DMS114 treated with DMSO at 0.1 percent for 48 hours (cell line): ENCODE measurements at regions not wholly inside any gene's neighbourhood (a gene's known extent, or its start where the extent isn't known, plus 50 kb on each side); places are given as distances from the start of the nearest gene placed in this dataset.
"Not testable (repeated sequence)": the region's sequence is repeated elsewhere in the genome, so short reads cannot be mapped to it uniquely, and the experiment has no call there.

Experiments
- DNase-seq: peaks from one replicate; lab custom pipeline; 2025; ENCODE audit not compliant: unreplicated experiment; lab: John Stamatoyannopoulos, UW

DNA sequence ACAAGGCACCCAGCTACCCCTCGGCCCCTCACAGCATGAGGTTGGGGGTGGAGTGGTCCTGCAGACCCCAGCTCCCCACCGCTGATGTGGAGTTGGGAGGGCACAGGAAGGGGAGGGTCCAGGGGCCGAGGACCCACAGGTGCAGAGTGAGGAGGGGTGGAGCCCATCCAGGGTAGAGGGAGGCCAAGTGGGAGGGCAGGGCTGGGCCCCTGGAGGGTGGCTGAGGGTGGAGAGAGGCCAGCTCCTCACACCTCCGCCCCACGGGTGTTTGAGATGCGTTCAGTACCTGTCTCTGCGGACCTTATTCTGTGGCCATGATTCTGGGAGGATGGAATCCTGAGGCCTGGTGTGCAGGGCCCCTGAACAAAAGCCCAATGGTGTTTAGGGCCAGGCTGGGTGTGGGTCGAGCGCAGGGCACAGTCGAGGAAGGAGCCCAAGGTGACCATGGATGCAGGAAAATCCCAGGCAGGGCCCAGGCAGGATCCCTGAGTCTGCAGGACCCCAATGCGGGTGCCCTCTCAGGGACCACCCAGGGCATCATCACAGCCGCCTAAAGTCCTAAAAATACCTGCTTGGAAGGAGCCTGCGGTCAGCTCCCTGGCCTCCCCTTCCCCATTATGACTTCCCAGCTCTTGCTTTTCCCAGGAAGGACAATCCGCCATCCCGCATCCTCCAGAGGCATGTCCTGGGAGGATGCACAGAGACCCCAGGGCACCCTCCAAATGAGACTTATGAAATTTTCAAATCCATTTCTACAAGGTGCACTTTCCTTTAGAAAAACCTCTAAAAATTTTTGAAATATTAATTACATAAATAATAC lies 377.1 kb upstream of the SFSWAP start:
- no peak for DNase-seq

DNA sequence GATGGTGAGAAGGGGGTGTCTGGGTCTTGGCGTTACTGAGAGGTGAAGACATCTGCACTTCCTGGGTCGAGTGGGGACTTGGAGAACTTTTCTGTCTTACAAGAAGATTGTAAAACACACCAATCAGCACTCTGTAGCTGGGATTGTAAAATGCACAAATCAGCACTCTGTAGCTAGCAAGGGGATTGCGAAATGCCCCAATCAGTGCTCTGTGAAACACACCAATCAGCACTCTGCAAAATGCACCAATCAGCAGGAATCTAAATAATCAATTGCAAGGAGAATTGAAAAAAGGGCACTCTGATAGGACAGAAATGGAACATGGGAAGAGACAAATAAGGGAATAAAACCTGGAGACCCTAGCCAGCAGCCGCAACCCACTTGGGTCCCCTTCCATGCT lies 376.1 kb upstream of the SFSWAP start:
- DNase-seq = no peak

DNA sequence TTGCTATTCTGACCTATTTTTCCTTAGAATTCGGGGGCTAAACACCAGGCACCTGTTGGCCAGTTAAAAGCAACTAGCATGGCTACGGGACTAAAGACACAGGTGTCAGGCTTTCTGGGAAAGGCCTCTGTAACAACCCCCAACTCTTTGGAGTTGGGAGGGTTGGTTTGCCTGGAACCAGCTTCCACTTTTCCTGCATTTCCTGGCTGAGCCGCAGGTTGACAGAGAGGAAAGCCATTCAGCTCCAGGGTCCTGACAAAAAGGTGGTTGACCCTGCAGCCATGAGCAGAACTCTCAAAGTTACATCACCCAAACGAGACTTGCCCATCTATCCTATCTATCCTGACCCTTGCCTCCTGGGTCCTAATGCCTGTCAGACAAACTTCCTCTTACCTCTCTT lies 375.4 kb upstream of the SFSWAP start:
- DNase-seq = no peak

DNA sequence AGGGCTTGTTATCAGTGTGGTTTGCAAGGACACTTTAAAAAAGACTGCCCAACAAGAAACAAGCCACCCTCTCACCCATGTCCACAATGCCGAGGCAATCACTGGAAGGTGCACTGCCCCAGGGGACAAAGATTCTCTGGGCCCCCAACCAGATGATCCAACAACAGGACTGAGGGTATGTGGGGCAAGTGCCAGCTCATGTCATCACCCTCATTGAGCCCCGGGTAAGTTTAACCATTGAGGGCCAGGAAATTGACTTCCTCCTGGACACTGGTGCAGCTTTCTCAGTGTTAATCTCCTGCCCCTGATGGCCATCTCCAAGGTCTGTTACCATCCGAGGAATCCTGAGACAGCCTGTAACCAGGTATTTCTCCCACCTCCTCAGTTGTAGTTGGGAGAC lies 373.0 kb upstream of the SFSWAP start:
- DNase-seq = not testable (repeated sequence)

DNA sequence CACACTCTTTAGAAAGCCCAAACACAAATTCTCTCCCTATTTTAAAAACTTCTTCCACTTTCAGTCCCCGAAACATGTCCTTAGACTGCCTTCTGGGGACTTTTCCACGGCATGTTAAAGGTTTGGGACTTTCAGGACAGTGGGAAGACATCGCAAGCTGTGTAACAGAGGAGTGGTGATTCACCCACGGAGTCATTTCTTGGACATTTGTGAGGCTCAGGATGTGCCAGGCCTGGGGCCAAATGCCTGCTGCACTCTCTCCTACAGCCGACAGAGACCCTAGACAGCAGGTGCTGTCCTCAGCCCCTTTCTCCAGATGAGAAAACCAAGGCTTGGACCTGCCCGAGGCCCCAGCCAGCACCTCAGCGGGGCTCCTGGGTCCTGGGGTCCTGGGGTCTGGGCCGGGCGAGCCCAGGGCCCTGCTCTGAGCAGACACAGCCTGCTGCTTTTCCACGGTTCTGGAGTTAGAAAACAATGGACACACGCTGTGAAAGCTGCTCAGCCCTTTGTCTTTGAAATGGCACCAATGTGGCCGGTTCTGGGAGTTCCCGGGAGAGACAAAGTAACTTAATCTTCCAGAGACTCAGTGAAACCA lies 370.2 kb upstream of the SFSWAP start:
- no peak for DNase-seq

DNA sequence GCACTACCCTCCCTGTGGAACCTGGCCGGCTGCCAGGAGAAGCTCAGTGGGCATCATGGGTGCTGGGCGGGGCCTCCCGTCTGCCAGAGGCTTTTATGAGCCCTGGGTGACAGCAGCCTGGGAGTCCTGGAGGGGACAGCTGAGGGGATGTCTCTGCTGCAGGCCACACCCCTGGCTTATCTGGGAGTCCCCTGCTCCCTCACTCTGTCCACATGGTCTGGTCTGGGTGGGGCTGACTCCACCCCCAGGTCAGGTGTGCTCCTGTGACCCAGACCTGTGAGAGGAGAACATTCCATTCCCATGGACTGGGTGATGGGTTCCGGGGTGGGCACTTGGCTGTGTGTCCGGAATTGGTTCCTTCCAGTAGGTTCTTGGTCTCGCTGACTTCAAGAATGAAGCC lies 369.3 kb upstream of the SFSWAP start:
- not testable (repeated sequence) for DNase-seq

DNA sequence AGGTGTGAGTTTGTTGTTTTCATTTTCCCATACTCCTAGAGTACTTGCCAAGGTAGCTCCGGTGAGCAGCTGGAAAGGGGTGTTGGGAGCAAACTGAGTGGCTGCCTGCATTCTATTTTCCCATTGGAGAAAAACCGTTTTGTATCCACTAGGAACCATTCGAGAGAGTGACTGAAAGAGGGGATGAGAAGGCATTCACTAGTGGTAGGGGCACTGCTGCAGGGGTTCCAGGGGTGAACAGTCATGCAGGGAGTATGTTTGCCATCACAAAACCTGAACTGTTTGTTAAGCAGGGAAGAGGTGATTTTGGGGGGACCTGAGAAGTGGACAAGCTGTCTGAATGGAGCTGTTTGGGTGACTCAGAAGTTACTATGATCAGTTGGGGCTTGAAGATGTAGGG lies 367.5 kb upstream of the SFSWAP start:
- DNase-seq = not testable (repeated sequence)

DNA sequence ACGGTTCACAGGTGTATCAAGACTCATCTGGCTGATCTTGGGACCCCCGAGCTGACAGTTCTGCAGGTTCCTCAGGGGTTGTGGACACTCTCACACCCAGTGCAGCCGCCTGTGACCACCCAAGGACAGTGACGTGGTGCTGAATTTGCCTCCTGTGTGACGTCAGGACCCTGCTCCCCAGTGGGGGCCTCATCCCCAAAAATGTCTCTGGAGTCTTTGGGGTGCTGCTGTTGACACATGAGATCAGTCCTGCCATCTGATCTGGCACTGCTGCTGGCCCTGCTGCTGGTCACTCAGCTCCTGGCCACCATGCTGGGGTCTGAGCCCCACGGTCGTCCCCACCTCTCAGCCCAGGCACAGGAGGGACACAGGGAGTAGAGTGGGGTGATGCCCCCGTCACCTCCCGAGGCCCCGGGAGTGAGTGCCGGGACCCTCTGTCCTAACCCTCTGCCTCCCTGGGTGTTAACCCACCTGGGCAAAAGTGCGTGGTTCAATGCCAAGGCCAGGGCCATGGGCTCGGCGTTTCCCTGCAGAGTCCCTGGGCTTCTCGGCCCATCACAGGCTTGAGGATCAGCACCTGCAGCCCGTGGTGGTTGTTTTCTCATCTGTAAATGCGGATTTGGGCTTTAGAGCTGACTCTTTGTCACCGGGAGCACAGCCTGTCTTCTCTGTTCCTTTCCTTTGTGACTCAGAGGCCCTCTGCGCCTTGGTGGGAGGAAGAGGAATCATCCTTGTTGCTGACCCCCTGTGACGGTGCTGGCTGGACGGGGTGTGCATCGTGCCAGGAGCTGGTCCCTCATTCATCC lies 366.0 kb upstream of the SFSWAP start:
- DNase-seq = not testable (repeated sequence)

DNA sequence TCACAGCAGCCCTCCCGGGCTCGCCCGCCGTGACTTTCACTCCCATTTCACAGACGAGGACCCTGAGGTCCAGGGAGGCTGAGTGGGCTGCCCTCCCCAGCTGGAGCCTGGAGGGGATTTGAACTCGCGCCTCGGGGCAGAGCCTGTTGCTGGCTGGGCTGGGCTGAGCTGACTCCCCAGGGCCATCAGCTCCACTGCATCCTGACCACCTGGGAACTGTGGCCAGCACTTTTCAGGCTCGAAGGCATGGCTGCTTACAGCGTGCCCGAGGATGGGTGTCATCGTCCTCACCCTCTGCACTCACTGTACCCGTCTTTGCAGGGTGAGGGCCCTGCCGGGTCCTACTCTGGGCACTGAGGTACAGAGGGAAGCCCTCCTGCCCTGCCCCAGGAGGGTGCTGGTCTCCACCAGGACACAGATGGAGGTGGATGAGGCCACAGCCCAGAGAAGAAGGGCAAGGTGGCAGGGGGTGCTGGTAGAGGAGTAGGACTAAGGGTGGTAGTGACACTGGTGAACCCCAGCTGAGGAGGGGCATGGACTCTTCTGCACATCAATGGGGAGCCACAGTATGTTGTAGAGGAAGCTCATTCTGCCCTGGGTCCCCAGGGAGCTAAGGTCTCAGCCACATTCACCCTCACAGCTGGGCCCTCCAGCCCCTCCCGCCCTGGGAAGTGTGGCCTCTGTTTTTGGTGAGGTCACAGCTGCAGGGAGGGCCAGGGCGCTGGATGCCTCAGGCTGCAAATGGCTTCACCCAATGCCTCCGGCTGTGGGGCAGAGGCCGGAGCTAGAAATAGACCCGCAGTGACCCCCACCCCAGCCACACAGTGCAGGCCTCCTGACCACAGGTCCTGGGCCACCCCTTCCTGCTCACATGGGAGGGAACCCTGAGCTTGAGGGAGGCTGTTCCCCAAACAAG lies 365.1 kb upstream of the SFSWAP start:
- DNase-seq = no peak

DNA sequence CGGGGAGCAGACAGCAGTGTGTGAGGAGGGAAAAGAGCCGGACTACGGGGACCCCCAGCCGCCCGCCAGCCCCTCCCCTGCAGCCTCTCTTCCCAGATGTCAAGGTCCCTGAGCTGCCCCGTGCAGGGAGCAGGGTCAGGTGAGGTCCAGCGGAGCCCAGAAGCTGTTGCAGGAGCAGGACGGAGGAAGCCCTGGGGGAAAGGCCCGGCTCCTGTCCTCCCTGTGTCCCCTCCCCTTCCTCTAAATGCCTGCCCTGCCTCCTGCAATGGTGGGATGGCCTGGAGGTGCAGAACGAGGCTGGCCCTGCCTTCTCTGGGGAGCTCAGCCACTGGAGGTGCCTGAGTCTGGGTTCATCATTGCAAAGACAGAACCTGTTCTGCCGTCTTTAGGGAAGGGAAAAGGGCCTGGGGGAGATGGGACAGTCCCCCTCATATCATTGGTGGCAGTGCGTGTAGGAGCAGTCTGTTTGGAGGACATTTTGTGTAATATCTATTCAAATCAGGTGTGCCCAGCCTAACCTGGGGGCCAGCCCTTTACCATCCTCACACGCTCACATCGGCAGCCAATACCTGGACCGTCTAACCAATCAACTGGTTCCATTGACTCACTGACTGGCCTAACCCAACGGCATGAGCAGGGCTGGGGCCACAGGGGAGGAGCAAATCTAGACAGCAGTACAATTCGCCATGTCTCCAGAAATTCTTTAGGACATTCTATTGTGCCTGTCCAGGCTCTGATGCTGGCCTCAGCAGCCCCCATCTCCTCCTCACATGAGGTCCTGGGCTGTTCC lies 364.1 kb upstream of the SFSWAP start:
- no peak for DNase-seq

DNA sequence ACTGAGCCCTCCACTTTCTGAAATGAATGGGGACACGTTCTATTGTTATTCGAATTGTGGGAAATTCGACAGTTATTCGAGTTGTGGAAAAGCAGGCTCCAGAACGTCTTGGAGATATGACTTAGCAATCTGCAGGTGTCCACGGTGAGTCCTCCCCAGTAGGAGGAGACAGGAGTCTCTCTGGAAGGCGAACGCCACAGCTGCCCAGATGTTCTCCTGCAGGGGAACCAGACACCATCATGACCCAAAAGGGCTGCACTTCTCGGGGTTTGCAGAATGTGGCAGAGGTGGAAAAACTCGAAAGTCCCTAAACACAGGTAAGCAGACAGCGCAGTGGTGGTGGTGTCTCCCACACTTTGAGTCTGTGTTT lies 363.6 kb upstream of the SFSWAP start:
- no peak for DNase-seq

DNA sequence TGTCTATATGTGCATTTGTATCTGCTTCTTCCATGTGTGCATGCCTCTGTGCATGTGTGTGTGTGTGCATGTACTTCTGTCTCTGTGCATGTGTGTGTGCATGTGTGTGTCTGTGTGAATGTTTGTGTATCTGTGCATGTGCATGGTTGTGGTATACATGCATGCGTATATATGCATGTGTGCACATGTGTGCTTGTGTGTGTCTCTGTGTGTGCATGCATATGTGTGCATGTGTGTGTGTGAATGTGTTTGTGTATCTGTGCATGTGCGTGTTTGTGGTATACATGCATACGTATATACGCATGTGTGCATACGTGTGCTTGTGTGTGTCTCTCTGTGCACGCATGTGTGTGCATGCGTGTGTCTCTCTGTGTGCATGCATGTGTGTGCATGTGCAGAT lies 363.2 kb upstream of the SFSWAP start:
- DNase-seq = no peak

DNA sequence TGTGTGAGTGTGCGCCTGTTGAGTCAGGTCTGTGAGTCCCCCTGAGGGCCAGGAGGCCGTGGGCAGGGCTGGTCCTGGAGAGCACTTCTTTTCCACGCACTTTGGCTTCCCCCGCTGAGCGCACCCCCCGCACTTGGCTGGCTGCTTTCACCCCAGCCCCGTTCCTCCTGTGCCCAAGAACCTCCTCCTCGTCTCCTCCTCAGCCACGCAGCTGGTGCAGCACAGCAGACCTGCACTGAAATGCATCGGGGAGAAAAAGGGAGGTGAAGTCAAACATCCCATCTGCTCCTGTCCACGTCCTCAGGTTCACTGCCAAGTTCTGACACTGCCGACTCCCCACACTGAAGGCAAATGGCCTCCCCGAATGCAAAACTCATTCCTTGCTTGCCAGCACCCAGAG lies 362.7 kb upstream of the SFSWAP start:
- DNase-seq = no peak

DNA sequence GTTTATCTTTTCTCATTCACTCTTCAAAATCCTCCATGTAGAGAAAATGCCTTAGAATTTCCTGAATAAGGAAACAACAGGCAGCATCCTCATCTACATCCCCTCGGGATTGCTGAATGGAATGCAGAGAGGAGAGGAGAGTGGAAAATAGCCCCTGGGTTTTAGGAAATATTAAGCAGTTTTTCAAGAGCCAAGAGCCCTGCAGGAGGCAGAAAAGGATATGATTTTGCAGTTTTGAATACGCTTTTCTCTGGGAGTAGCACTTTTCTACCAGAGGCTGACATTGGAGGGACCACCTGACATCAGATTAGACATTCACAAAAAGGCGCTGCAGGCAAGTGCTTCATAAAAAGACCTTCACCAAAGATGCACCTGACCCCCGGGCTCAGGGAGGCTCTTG lies 362.2 kb upstream of the SFSWAP start:
- no peak for DNase-seq

DNA sequence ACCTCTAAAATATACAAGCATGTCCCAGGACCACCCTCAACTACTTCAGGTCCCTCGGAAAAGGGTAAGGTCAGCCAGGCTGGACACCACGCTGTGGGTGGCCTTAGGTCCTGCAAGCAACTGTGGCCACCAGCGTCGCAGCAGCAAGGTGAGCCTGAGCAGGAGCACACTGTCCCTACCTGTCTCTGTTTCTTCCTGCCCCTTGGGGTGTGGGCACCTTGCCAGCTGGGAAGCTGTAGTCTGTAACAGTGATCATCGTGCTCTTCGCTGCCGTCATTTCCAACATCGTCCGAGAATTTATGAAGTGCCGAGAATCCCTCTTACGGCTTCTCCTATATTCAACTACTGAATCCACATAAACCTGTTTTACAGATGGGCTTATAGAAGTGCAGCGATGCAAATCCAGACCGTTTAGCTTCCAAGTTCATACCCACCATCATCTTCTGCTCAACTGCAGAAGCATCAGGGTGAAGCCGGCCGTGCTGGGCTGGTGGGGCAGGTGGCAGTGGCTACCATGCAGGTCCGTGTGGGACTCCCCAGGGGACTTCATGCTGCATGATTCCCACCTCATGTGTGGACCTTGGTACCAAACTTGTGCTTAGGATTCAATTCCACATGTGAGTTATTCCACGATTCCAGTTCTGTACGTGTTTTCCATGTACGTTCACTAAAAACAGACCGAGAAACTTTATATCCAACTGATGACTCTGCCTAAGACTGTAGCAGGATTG lies 361.3 kb upstream of the SFSWAP start:
- no peak for DNase-seq

DNA sequence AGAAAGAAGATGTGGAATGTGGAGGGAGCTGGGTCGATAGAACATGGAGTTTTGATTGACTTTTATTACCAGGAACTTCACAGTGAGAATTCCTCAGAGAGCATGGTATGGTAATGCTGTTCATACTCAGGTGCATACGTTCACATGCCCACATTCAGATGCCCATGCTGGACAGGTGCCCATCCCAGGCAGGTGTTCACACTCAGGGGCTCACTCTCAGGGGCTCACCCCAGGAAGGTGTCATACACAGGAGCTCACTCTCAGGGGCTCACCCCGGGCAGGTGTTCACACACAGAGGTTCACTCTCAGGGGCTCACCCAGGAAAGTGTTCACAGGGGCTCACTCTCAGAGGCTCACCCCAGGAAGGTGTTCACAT lies 360.0 kb upstream of the SFSWAP start:
- no peak for DNase-seq

DNA sequence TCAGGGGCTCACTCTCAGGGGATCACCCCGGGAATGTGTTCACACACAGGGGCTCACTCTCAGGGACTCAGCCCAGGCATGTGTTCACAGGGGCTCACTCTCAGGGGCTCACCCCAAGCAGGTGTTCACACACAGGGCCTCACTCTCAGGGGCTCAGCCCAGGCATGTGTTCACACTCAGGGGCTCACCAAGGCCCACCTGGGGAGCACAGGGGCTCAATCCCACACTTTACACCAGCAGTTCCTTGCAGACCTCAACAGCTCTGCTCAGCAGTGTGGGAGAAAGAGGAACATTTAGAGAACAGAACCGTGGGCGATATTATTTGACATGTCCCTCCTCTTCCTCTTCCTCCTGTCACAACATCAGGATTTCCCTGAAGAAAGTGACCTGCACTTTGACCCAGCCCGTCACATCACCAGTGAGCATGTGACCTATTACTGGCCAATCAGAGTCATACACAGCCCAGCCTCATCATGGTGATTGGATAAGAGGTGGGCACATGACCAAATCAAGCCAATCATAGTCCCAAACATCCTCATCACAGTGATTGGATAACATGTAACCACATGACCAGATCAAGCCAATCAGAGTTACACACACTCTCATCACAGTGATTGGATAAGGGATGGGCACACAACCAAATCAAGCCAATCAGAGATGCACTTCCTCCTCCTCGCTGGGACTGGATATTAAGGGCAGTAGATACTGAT lies 359.4 kb upstream of the SFSWAP start:
- no peak for DNase-seq

DNA sequence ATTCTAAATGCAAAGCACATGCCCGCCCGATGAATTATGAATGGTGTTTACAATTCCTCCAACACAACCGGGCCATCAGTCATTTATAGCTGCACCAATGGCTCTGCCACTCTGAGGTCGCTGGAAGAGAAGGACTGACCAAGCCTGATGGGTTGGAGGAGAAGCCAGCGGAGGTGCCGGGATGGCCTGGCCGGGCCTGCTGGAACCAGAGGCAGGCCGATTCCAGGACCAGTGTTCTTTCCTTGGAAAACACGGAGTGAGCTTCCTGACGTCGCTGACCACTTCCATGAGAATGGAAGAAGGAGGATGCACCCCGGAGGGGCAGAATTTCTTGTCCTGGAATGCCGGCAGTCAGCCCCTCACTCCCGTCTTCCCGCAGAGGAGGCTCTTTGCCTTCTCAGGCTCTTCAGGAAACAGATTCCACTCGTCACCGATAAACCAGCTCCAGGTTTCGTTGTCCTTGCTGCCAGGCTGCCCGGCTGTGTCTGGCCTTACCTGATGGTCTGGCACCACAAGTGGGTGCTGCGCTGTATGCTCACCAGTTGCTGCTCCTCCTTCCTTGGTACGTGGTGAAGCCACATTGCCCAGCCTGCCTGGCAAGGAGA lies 358.5 kb upstream of the SFSWAP start:
- DNase-seq = no peak

DNA sequence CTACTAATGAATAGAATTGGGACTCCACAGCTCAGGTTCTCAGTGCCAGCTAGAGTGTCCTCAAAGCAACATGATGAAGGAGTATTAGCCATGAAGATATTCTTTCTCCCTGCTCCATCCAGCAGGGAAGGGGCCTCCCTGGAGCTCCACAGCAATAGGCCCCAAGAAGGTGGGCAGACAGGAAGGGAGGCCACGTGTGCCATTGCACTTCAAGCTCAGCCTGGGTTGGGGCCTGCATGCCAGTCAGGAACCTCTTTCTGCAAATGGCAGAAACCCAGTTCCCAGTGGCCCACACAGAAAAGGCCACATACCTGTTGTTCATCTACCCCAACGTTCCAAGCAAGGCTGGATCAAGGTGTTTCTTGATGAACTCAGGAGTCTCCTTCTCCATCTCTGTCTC lies 357.5 kb upstream of the SFSWAP start:
- DNase-seq = no peak
